IPS DF 6.9 (cell line): ENCODE measurements at regions not wholly inside any gene's neighbourhood (a gene's known extent, or its start where the extent isn't known, plus 50 kb on each side); places are given as distances from the start of the nearest gene placed in this dataset.
"Not testable (repeated sequence)": the region's sequence is repeated elsewhere in the genome, so short reads cannot be mapped to it uniquely, and the experiment has no call there.

Source experiments
- DNase-seq: peaks from one replicate; pipeline ENCODE4 v3.0.0-alpha.2; 2013; ENCODE audit warnings: low read depth, low spot score
- H3K27ac ChIP-seq: one replicate; pipeline ENCODE4 v1.5.1; 2013; ENCODE audit warnings: low read length, control low read depth
- H3K27me3 ChIP-seq: 2 replicates; pipeline ENCODE4 v1.6.1; 2013; ENCODE audit warnings: mild to moderate bottlenecking, low read length; ENCODE audit not compliant: control insufficient read depth, insufficient read depth
- H3K36me3 ChIP-seq: 2 replicates; pipeline ENCODE4 v1.6.1; 2013; ENCODE audit warnings: low read length; ENCODE audit not compliant: control insufficient read depth, insufficient read depth
- H3K4me1 ChIP-seq: 2 replicates; pipeline ENCODE4 v1.6.1; 2013; ENCODE audit warnings: low read length; ENCODE audit not compliant: control insufficient read depth, insufficient read depth
- H3K4me3 ChIP-seq: 2 replicates; pipeline ENCODE4 v1.5.1; 2013; ENCODE audit warnings: mild to moderate bottlenecking, low read length
- H3K9me3 ChIP-seq: 2 replicates; pipeline ENCODE4 v1.6.1; 2013; ENCODE audit warnings: low read length, inconsistent platforms; ENCODE audit not compliant: control insufficient read depth, insufficient read depth
- WGBS: extraction: QIAGEN DNeasy Blood & Tissue Kit; methylation state at CpG from one replicate; pipeline ENCODE4 v1.1.7; 2013; ENCODE audit warnings: mixed read lengths, missing lambda C conversion rate; ENCODE audit not compliant: insufficient read length, insufficient coverage; 5-methylcytosine and 5-hydroxymethylcytosine counted together

DNA sequence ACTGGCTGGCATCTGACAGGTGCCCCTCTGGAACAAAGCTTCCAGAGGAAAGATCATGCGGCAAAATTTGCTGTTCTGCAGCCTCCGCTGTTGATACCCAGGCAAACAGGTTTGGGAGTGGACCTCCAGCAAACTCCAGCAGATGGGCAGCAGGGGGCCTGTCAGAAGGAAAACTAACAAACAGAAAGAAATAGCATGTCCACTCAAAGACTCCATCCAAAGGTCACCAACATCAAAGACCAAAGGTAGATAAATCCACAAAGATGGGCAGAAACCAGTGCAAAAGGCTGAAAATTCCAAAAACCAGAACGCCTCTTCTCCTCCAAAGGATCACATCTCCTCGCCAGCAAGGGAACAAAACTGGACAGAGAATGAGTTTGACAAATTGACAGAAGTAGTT, 101.3 kb downstream of the HNRNPD start:
- not testable (repeated sequence) for H3K27ac ChIP-seq, H3K9me3 ChIP-seq, H3K27me3 ChIP-seq, H3K36me3 ChIP-seq, H3K4me3 ChIP-seq, DNase-seq, H3K4me1 ChIP-seq
- WGBS: no CpG with 5 or more reads among the region's 4 CpGs

DNA sequence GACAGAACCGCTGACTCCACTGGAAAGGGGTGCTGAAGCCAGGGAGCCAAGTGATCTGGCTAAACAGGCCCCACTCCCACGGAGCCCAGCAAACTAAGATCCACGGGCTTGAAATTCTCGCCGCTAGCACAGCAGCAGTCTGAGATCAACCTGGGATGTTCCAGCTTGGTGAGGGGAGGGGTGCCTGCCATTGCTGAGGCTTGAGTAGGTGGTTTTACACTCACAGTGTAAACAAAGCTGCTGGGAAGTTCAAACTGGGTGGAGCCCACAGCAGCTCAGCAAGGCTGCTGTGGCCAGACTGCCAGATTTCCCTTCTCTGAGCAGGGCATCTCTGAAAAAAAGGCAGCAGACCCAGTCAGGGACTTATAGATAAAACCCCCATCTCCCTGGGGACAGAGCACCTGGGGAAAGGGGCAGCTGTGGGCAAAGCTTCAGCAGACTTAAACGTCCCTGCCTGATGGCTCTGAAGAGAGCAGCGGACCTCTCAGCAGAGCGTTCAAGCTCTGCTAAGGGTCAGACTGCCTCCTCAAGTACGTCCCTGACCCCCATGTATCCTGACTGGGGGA, 101.8 kb downstream of the HNRNPD start:
- not testable (repeated sequence) for DNase-seq, H3K27me3 ChIP-seq, H3K4me1 ChIP-seq, H3K27ac ChIP-seq, H3K4me3 ChIP-seq, H3K9me3 ChIP-seq, H3K36me3 ChIP-seq
- no CpG with 5 or more reads among the region's 9 CpGs for WGBS

GRCh38 chr4:82268826-82269193, 105.0 kb downstream of the HNRNPD start:
- Histone ChIP-seq H3K27me3 (no peaks in the 10 kb centered on the region), H3K36me3 (no peaks in the 10 kb centered on the region), H3K4me3 (no peak overlapping the region), H3K27ac (no peak overlapping the region), H3K4me1 (peaks cover 1% of the 10 kb centered on the region; the same call in 1 of the 2 replicates), H3K9me3 (no peaks in the 10 kb centered on the region)
- DNase-seq: no peak
- no CpG with 5 or more reads among the region's 3 CpGs for WGBS

- H3K4me1 ChIP-seq: peaks cover 1% of the 10 kb centered on the region; the same call in 1 of the 2 replicates
- no peak overlapping the region for H3K27ac ChIP-seq
- no peaks in the 10 kb centered on the region for H3K9me3 ChIP-seq
- no peak for DNase-seq
- no peaks in the 10 kb centered on the region for H3K27me3 ChIP-seq
- H3K36me3 ChIP-seq: no peaks in the 10 kb centered on the region
- H3K4me3 ChIP-seq: no peak overlapping the region
- no CpG with 5 or more reads among the region's 4 CpGs for WGBS
Observed at GRCh38 chr4:82268050-82268825, 105.6 kb downstream of the HNRNPD start.

GRCh38 chr4:82267506-82267905, 106.3 kb downstream of the HNRNPD start:
- H3K4me3 ChIP-seq: no peak overlapping the region
- no peaks in the 10 kb centered on the region for H3K27me3 ChIP-seq
- no peaks in the 10 kb centered on the region for H3K9me3 ChIP-seq
- peaks cover 1% of the 10 kb centered on the region; the same call in 1 of the 2 replicates for H3K4me1 ChIP-seq
- no peak overlapping the region for H3K27ac ChIP-seq
- no peak for DNase-seq
- WGBS: no CpG with 5 or more reads among the region's 4 CpGs
- H3K36me3 ChIP-seq: no peaks in the 10 kb centered on the region

DNA sequence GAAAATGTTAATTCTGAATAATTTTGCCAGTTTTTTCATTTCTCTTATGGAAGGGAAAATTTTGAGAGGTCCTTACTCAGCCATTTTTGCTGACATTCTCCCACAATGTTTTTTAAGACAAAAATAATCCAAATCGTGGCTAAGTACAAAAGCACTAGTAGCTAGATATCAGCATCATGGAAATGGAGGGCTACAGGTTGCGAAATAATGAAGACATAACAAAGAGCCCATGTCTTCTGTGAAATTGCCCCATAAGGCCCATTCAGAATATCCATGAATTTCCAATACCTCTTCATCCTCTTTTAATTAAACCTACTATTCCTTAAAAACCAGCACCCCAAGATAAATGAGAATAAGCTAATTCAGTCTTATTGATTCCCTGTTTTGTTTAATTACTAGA, 107.4 kb downstream of the HNRNPD start:
- no CpG with 5 or more reads among the region's 2 CpGs for WGBS
- no peak for DNase-seq

DNA sequence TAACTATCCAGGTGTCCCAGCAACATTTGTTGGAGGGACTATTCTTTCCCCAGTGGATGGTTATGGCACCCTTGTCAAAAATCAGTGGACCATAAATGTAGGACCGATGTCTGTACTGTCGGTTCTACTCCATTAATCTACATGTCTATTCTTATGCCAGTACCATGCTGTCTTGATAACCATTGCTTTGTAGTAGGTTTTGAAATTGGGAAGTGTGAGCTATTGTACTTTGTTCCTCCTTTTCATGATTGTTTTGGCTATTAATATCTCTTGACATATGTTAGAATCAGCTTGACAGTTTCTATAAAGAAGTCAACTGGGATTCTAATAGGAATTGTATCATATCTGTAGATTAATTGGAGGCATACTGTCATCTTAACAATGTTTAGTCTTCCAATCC, 112.7 kb downstream of the HNRNPD start:
- Histone ChIP-seq H3K27ac (no peak overlapping the region), H3K4me1 (no peaks in the 10 kb centered on the region), H3K4me3 (no peak overlapping the region), H3K36me3 (no peaks in the 10 kb centered on the region), H3K27me3 (no peaks in the 10 kb centered on the region), H3K9me3 (no peaks in the 10 kb centered on the region)
- WGBS: no CpG with 5 or more reads among the region's 2 CpGs
- no peak for DNase-seq

More for the DNA sequence above, 107.4 kb downstream of the HNRNPD start:
- Histone ChIP-seq H3K36me3 (no peaks in the 10 kb centered on the region), H3K4me3 (no peak overlapping the region), H3K27ac (no peak overlapping the region), H3K9me3 (no peaks in the 10 kb centered on the region), H3K4me1 (no peaks in the 10 kb centered on the region; the same call in 1 of the 2 replicates), H3K27me3 (no peaks in the 10 kb centered on the region)

DNA sequence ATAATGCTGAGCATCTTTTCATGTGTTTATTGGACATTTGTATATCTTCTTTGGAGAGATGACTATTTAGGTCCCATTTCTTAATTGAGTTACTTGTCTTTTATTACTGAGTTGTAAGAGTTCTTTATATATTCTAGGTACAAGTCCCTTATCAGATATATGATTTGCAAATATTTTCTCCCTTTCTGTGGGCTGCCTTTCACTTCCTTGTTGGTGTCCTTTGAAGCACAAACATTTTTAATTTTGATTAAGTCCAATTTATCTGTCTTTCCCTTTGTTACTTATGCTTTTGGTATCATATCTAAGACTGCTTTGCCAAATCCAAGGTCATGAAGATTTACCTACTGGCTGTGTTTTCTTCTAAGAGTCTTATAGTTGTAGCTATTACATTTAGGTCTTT, 113.2 kb downstream of the HNRNPD start:
- Histone ChIP-seq H3K4me3 (no peak overlapping the region), H3K4me1 (no peaks in the 10 kb centered on the region), H3K27ac (no peak overlapping the region), H3K36me3 (no peaks in the 10 kb centered on the region), H3K9me3 (no peaks in the 10 kb centered on the region), H3K27me3 (no peaks in the 10 kb centered on the region)
- DNase-seq: no peak

DNA sequence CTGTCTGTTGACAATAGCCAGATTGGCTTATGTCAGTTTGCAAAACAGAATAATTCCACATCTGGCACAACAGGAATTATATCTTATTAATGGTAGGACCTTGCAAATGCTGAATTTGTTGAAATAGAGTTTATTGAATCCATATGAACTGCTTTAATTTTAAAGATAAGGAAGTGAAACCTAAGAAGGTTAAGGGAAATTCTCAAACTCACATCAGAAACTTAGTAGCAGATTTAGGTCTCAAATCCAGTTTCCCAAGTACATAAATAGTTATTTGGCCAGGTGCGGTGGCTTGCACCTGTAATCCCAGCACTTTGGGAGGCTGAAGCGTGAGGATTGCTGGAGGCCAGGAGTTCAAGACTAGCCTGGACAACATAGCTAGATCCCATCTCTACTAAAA, 117.1 kb downstream of the HNRNPD start:
- H3K27ac ChIP-seq: no peak overlapping the region
- H3K4me1 ChIP-seq: no peaks in the 10 kb centered on the region
- H3K36me3 ChIP-seq: no peaks in the 10 kb centered on the region
- no CpG with 5 or more reads among the region's 2 CpGs for WGBS
- no peak for DNase-seq
- H3K4me3 ChIP-seq: no peak overlapping the region
- no peaks in the 10 kb centered on the region for H3K27me3 ChIP-seq
- H3K9me3 ChIP-seq: no peaks in the 10 kb centered on the region

DNA sequence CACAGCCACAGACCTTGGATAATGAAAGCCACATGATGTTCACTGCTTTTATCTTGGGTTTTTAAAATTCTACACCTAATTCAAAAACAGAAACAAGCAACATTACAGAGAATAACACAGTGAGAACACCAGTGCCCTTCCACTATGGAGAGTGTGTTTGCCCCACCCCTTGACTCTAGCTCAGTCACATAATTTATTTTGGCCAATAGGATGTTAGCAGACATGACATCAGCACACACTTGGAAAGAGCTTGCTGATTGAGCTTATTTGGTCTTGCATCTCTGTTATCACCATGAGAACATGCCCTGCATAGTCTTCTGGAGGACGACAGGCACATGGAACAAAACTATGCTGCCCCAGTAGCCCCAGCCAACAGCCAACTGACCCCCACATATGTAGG, 118.1 kb downstream of the HNRNPD start:
- Histone ChIP-seq H3K27me3 (no peaks in the 10 kb centered on the region), H3K9me3 (no peaks in the 10 kb centered on the region), H3K4me3 (no peak overlapping the region), H3K4me1 (no peaks in the 10 kb centered on the region), H3K27ac (no peak overlapping the region), H3K36me3 (no peaks in the 10 kb centered on the region)
- WGBS: no CpG with 5 or more reads among the region's 1 CpG
- DNase-seq: no peak
